ENCODE measurements at regions not wholly inside any gene's neighbourhood (a gene's known extent, or its start where the extent isn't known, plus 50 kb on each side); places are given as distances from the start of the nearest gene placed in this dataset.

DNA sequence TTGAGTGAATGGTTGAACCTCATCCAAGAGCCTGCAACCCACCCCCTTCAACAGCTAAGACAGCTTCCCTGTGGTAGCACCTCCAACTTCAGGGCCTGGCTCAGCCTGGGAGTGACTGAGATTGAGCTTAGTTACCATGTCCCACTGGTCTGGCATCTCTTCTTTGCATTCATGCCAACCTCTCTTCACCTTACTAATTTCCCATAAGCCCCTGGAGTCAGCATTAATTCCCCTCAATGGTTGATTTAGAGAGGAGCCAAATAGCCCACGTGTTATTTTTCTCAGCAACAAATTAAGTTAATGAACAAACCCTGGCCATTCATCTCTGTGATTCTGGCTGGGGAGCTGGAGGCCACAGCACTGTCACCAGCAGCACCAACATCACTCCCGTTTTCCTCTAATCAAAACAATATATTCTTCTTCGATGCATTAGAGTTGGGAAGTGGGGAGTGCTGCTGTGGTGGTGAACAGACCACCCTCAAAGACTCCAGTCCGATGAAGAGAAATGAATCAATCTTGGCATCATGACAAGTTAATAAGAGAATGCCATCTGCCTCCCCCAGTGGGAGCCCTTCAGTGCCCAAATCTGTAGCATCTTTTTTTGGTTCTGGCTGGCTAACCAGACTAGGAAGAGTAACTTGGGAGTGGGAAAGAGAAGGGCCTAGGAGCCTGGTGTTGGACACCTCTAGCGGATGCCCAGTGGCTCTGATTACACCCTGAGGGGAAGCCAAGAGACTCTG lies 83.2 kb upstream of the ADRA1D start:
- TF ChIP-seq, protein P1, sequence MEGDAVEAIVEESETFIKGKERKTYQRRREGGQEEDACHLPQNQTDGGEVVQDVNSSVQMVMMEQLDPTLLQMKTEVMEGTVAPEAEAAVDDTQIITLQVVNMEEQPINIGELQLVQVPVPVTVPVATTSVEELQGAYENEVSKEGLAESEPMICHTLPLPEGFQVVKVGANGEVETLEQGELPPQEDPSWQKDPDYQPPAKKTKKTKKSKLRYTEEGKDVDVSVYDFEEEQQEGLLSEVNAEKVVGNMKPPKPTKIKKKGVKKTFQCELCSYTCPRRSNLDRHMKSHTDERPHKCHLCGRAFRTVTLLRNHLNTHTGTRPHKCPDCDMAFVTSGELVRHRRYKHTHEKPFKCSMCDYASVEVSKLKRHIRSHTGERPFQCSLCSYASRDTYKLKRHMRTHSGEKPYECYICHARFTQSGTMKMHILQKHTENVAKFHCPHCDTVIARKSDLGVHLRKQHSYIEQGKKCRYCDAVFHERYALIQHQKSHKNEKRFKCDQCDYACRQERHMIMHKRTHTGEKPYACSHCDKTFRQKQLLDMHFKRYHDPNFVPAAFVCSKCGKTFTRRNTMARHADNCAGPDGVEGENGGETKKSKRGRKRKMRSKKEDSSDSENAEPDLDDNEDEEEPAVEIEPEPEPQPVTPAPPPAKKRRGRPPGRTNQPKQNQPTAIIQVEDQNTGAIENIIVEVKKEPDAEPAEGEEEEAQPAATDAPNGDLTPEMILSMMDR (IDR thresholded peaks at IDR 0.05): no peak
- TF ChIP-seq CEBPB (IDR thresholded peaks at IDR 0.05): no peak
- no peak for TF ChIP-seq RFX5 (IDR thresholded peaks at IDR 0.05)

Data from A549 (cell line).